ENCODE measurements at regions not wholly inside any gene's neighbourhood (a gene's known extent, or its start where the extent isn't known, plus 50 kb on each side); places are given as distances from the start of the nearest gene placed in this dataset.

DNA sequence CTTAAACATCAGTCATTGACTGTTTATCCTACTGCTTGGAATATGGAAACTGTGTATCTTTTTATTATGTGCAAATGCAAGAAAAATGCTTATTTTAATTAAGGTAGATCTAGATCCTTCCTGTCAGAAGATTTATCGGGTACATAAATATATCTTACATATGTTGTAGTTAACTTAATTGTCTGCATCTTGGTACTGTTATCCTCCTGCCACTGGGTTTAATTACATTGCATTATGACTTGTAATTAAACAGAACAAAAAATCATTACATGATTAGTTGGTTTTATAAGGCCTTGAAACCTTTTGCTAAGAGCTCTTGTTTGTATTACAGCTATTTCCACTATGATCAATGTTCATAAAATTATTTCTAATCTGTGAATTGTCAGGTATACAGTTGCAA lies 211.2 kb downstream of the PTGER3 start:
- Mint-ChIP-seq H3K36me3 (ENCODE audit: low read depth) (no peaks in the 10 kb centered on the region), H3K9me3 (peaks cover 2% of the 10 kb centered on the region), H3K4me1 (no peaks in the 10 kb centered on the region), H3K4me3 (no peak overlapping the region), H3K27me3 (no peaks in the 10 kb centered on the region), H3K27ac (no peak overlapping the region)
- ChIA-PET CTCF (no interaction called here), POLR2A (no interaction called here)
- no peak for DNase-seq

GRCh38 chr1:70840260-70840953 lies 207.2 kb downstream of the PTGER3 start:
- POLR2A ChIA-PET: no interaction called here
- Mint-ChIP-seq H3K27me3 (no peaks in the 10 kb centered on the region), H3K4me3 (no peak overlapping the region), H3K36me3 (ENCODE audit: low read depth) (no peaks in the 10 kb centered on the region), H3K4me1 (no peaks in the 10 kb centered on the region), H3K9me3 (no peaks in the 10 kb centered on the region), H3K27ac (no peak overlapping the region)
- CTCF ChIA-PET: no interaction called here
- DNase-seq: no peak

- Mint-ChIP-seq H3K9me3 (no peaks in the 10 kb centered on the region), H3K27ac (no peak overlapping the region), H3K27me3 (no peaks in the 10 kb centered on the region), H3K36me3 (ENCODE audit: low read depth) (no peaks in the 10 kb centered on the region), H3K4me1 (no peaks in the 10 kb centered on the region), H3K4me3 (no peak overlapping the region)
- no peak for DNase-seq
- POLR2A ChIA-PET: no interaction called here
- CTCF ChIA-PET: no interaction called here
Measured at GRCh38 chr1:70842562-70842961, 205.1 kb downstream of the PTGER3 start.

DNA sequence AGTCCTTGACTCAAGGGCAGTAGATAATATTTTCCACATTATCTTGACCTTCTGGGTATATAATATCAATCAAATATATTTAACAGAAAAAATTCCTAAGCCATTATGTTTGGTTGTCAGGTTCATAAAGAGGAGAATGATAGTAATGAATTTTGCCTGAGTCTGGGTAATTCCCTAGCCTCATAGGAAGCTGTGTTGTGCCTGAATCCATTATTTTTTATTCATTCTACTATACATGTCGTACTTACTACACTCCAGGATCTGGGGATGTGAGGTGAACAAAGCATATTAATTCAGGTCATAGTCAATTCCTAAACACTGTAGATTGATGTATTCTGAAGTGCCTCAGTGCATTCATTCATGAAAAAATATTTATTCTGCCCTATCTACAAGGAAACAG lies 204.2 kb downstream of the PTGER3 start:
- Mint-ChIP-seq H3K27ac (no peak overlapping the region), H3K27me3 (no peaks in the 10 kb centered on the region), H3K9me3 (no peaks in the 10 kb centered on the region), H3K36me3 (ENCODE audit: low read depth) (no peaks in the 10 kb centered on the region), H3K4me3 (no peak overlapping the region), H3K4me1 (no peaks in the 10 kb centered on the region)
- POLR2A ChIA-PET: no interaction called here
- no peak for DNase-seq
- CTCF ChIA-PET: no interaction called here

DNA sequence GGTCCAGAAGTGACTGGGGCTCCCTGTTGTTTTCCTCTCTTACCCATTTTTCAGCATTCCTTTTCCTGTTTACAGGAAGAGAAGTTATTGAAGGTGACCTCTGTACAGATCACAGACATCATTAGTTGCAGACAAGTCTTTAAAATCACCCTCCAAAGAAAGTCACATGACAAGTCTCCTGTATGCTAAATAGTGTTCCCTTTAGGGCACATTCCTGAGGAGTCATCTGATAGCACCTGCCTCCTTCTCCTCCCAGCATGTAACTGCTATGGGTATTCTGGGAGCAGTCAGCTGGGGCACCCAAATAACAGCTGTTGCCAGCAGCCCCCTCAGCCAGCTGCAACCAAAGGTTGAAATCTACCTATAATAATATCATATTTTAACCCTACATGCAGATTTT lies 200.6 kb downstream of the PTGER3 start:
- no peak for DNase-seq
- Mint-ChIP-seq H3K36me3 (ENCODE audit: low read depth) (no peaks in the 10 kb centered on the region), H3K27me3 (no peaks in the 10 kb centered on the region), H3K9me3 (peaks cover 2% of the 10 kb centered on the region), H3K4me3 (no peak overlapping the region), H3K27ac (no peak overlapping the region), H3K4me1 (no peaks in the 10 kb centered on the region)
- CTCF ChIA-PET: no interaction called here
- POLR2A ChIA-PET: no interaction called here

- H3K27me3 Mint-ChIP-seq: no peaks in the 10 kb centered on the region
- H3K9me3 Mint-ChIP-seq: peaks cover 2% of the 10 kb centered on the region
- no peak for DNase-seq
- no peak overlapping the region for H3K4me3 Mint-ChIP-seq
- ChIA-PET POLR2A (no interaction called here), CTCF (no interaction called here)
- no peaks in the 10 kb centered on the region for H3K36me3 Mint-ChIP-seq (ENCODE audit: low read depth)
- no peak overlapping the region for H3K27ac Mint-ChIP-seq
- H3K4me1 Mint-ChIP-seq: no peaks in the 10 kb centered on the region
Measured at GRCh38 chr1:70855203-70855602, 192.4 kb downstream of the PTGER3 start.

GRCh38 chr1:70856201-70856600 lies 191.4 kb downstream of the PTGER3 start:
- Mint-ChIP-seq H3K27ac (no peak overlapping the region), H3K9me3 (peaks cover 2% of the 10 kb centered on the region), H3K4me3 (no peak overlapping the region), H3K36me3 (ENCODE audit: low read depth) (no peaks in the 10 kb centered on the region), H3K27me3 (no peaks in the 10 kb centered on the region), H3K4me1 (no peaks in the 10 kb centered on the region)
- ChIA-PET CTCF (no interaction called here), POLR2A (no interaction called here)
- no peak for DNase-seq

DNA sequence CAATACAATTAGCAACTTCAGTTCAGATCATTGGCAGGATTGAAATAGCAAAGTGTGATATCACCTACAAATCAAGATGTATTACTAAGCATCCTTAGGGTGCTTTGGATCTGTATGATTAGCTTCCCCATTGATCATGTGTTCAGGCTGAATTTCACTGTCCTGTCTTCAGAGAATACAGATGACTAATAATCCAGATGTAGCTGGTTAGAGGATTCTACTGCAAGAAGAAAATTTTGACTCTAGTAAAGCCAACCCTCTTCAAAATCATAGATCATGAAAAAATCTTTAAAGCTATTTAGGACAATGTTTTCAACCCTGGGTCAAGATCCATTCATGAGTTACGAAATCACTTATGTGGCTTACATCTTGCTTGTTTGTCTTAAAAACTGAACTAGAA lies 184.4 kb downstream of the PTGER3 start:
- CTCF ChIA-PET: no interaction called here
- DNase-seq: no peak
- Mint-ChIP-seq H3K27ac (no peak overlapping the region), H3K4me3 (no peak overlapping the region), H3K9me3 (no peaks in the 10 kb centered on the region), H3K27me3 (no peaks in the 10 kb centered on the region), H3K36me3 (ENCODE audit: low read depth) (no peaks in the 10 kb centered on the region), H3K4me1 (peaks cover 7% of the 10 kb centered on the region)
- POLR2A ChIA-PET: no interaction called here

DNA sequence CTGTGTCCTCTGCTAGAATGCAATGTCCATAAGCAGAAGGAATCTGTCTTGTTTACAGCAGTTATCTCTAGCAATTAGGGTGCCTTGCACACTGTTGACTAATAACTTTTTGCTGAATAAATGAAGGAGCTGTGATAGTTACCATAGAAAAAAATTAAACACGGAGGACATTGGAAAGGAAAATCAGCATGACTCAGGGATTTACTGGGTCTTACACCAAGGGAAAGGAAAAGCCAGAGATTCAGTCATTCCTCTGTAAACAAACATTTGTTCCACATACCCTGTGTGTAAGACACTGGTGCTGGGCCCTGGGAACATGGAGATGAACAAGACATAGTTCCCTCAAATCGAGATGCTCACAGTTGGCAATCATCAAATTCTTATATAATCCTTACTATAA lies 183.3 kb downstream of the PTGER3 start:
- no peaks in the 10 kb centered on the region for H3K27me3 Mint-ChIP-seq
- H3K9me3 Mint-ChIP-seq: no peaks in the 10 kb centered on the region
- H3K4me1 Mint-ChIP-seq: peaks cover 7% of the 10 kb centered on the region
- DNase-seq: no peak
- ChIA-PET POLR2A (no interaction called here), CTCF (interaction anchor here (0.8 kb wide), 1 partner anchor 29 kb away, joined by 3 read pairs; no protein-coding TSS in a partner anchor)
- H3K36me3 Mint-ChIP-seq (ENCODE audit: low read depth): no peaks in the 10 kb centered on the region
- H3K27ac Mint-ChIP-seq: no peak overlapping the region
- no peak overlapping the region for H3K4me3 Mint-ChIP-seq

DNA sequence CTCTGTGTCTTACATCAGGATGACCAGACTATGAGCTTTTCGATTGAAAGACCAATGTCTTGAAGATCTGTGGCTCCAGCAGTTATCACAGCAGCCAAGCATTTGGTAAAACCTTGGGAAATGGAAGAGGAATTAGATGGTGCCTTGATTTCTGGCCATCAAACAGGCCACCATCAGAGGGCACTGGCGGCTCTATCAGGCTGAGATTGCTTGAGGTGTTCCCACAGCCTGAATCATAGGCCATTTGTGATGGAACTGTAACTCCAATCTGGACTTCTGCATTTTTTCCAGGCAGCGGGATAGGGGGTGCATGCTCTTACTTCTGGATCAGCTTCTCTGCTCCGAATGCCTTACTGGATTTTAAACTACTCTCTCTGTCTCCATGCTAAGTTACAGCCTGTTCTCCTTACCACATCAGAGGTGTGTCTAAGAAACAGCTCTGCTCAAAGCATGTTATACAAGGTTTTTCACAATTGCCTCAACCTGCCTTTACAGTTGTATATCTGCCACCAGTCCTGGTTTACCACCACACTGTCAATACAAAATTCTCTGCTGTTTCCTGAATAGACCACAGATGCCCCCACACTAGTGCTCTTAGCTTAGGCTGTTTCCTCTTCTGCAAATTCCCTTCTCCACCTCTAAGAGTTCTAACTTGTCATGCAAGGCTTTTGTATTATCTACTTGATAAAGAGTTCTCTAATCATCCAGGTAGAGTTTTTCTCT lies 180.9 kb downstream of the PTGER3 start:
- H3K27me3 Mint-ChIP-seq: no peaks in the 10 kb centered on the region
- POLR2A ChIA-PET: no interaction called here
- no peak for DNase-seq

DNA sequence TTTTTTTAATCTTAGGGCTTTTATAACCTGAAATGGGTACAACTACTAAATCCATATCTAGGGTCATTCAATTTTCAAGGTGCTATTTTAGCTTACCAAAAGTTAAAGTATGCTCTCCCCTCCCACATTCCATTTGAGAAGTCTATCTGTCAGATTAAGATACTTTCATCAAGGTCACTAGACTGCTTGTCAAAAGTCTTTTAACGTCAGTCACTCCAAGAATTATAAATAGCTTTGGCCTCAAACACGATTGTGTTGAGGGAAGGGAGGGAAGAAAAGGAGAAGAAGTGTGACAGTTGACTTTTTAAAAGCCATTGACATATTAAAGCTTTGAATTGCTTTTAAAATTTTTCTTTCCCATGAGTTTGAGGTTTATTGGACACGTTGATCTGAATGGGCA lies 175.8 kb downstream of the PTGER3 start:
- Mint-ChIP-seq H3K27ac (no peak overlapping the region), H3K36me3 (ENCODE audit: low read depth) (no peaks in the 10 kb centered on the region), H3K27me3 (peaks cover 2% of the 10 kb centered on the region), H3K4me1 (peaks cover 3% of the 10 kb centered on the region), H3K9me3 (no peaks in the 10 kb centered on the region), H3K4me3 (no peak overlapping the region)
- POLR2A ChIA-PET: interaction anchor here (0.6 kb wide), 1 partner anchor 745 kb away, joined by 3 read pairs; no protein-coding TSS in a partner anchor
- CTCF ChIA-PET: no interaction called here
- DNase-seq: no peak

More for the DNA sequence above, 180.9 kb downstream of the PTGER3 start:
- CTCF ChIA-PET: no interaction called here
- no peaks in the 10 kb centered on the region for H3K9me3 Mint-ChIP-seq
- H3K4me1 Mint-ChIP-seq: peaks cover 7% of the 10 kb centered on the region
- H3K4me3 Mint-ChIP-seq: no peak overlapping the region
- H3K27ac Mint-ChIP-seq: no peak overlapping the region
- H3K36me3 Mint-ChIP-seq (ENCODE audit: low read depth): no peaks in the 10 kb centered on the region

DNA sequence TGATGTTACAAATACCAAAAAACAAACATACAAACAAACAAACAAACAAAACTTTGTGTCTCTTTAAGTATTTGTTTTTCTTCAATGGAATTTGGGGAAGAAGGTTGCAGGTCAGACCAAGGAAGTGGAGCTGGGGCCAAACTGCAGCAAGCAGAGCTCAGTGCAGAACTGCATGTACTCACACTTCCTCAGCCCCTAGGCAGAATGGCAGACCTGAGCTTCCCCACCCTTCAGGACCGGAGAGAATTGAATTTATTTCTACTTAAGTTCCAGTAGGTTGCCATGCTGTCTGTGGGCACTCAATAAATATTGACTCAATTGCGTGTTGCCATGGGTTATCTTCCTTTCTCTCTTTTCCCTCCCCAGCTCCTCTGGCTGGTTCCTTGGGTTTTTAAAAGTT lies 173.6 kb downstream of the PTGER3 start:
- H3K9me3 Mint-ChIP-seq: no peaks in the 10 kb centered on the region
- no peak overlapping the region for H3K4me3 Mint-ChIP-seq
- H3K4me1 Mint-ChIP-seq: no peaks in the 10 kb centered on the region
- no peaks in the 10 kb centered on the region for H3K36me3 Mint-ChIP-seq (ENCODE audit: low read depth)
- POLR2A ChIA-PET: no interaction called here
- no peak overlapping the region for H3K27ac Mint-ChIP-seq
- peaks cover 2% of the 10 kb centered on the region for H3K27me3 Mint-ChIP-seq
- CTCF ChIA-PET: no interaction called here
- DNase-seq: no peak

- no peaks in the 10 kb centered on the region for H3K36me3 Mint-ChIP-seq (ENCODE audit: low read depth)
- CTCF ChIA-PET: no interaction called here
Measured at GRCh38 chr1:70874818-70875217, 172.8 kb downstream of the PTGER3 start.

DNA sequence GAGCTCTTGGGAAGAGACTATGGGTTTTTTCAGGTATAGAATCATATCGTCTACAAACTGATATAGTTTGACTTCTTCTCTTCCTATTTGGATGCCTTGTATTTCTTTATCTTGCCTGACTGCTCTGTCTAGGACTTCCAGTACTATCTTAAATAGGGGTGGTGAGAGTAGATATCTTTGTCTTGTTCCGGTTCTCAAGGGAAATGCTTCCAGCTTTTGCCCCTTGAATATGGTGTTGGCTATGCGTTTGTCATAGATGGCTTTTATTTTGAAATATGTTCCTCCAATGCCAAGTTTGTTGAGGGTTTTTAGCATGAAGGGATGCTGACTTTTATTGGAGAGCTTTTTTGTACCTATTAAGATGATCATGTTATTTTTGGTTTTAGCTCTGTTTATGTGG lies 170.3 kb downstream of the PTGER3 start:
- no peaks in the 10 kb centered on the region for H3K4me1 Mint-ChIP-seq
- no peak for DNase-seq
- H3K27me3 Mint-ChIP-seq: peaks cover 2% of the 10 kb centered on the region
- no peak overlapping the region for H3K27ac Mint-ChIP-seq
- ChIA-PET POLR2A (no interaction called here), CTCF (interaction anchor here (0.7 kb wide), 1 partner anchor 14 kb away, joined by 3 read pairs; no protein-coding TSS in a partner anchor)
- H3K36me3 Mint-ChIP-seq (ENCODE audit: low read depth): no peaks in the 10 kb centered on the region
- no peak overlapping the region for H3K4me3 Mint-ChIP-seq
- no peaks in the 10 kb centered on the region for H3K9me3 Mint-ChIP-seq

More at GRCh38 chr1:70874818-70875217, 172.8 kb downstream of the PTGER3 start:
- Mint-ChIP-seq H3K27me3 (peaks cover 2% of the 10 kb centered on the region), H3K4me3 (no peak overlapping the region), H3K9me3 (no peaks in the 10 kb centered on the region), H3K4me1 (no peaks in the 10 kb centered on the region), H3K27ac (no peak overlapping the region)
- POLR2A ChIA-PET: no interaction called here
- DNase-seq: no peak
